ENCODE measurements at regions not wholly inside any gene's neighbourhood (a gene's known extent, or its start where the extent isn't known, plus 50 kb on each side); places are given as distances from the start of the nearest gene placed in this dataset.

DNA sequence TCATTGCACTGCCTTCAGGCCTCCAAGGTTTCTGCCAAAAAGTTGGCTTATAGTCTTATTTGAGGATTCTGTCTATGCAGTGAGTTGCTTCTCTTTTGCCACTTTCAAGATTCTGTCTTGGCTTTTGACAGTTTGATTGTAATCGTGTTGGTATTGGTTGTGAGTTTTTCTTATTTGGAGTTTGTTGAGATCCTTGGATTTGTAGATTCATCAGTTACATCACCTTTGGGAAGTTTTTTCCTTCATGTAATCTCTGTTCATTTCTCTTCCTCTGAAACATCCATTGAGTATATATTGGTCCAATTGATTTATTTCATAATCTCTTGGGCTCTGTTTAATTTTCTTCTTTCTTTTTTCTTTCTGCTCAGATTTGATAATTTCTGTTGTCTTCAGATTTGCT is 59.8 kb downstream of the SEPTIN7 start:
- Histone ChIP-seq H3K18ac (ENCODE audit: low read depth, low read length) (no peak overlapping the region), H3K4ac (ENCODE audit: low read depth, low read length) (no peak overlapping the region), H2BK20ac (ENCODE audit: low read depth, low read length) (no peak overlapping the region), H4K5ac (ENCODE audit: low read depth, low read length) (no peak overlapping the region), H3K36me3 (ENCODE audit: control insufficient read depth, insufficient read depth, low read length) (peaks cover 2% of the 10 kb centered on the region), H2BK5ac (ENCODE audit: low read depth, low read length, poor library complexity, severe bottlenecking) (no peak overlapping the region), H2BK120ac (ENCODE audit: low read depth, low read length) (no peak overlapping the region), H3K9ac (ENCODE audit: low read depth, low read length) (no peak overlapping the region), H4K20me1 (ENCODE audit: insufficient read depth, low read length) (peaks cover 28% of the 10 kb centered on the region), H3K9me3 (ENCODE audit: control insufficient read depth, insufficient read depth, low read length) (no peaks in the 10 kb centered on the region), H3K56ac (ENCODE audit: extremely low read depth, insufficient read depth, low read length) (no peak overlapping the region), H3K9me1 (ENCODE audit: insufficient read depth, low read length) (peaks cover 2% of the 10 kb centered on the region), H2BK15ac (ENCODE audit: low read depth, low read length) (no peak overlapping the region), H3K27ac (ENCODE audit: insufficient read depth, low read length) (no peak overlapping the region), H2AK9ac (replicated peaks; ENCODE audit: low read depth, low read length, poor library complexity) (no peak overlapping the region), H3K23ac (ENCODE audit: low read depth, low read length) (no peak overlapping the region), H3K4me2 (ENCODE audit: low read depth, low read length) (no peak overlapping the region), H3K14ac (replicated peaks; ENCODE audit: low read depth, low read length) (no peak overlapping the region), H3K4me3 (ENCODE audit: insufficient read depth, low read depth, low read length) (no peak overlapping the region), H3K27me3 (ENCODE audit: control insufficient read depth, insufficient read depth, low read length) (no peaks in the 10 kb centered on the region), H3K79me1 (ENCODE audit: low read depth in 1 of 2, low read length in 2 of 2) (peaks cover 17 to 47% of the 10 kb centered on the region in 2 experiments; a peak in 3 of 4 replicates), H2AK5ac (ENCODE audit: low read depth, low read length) (no peak overlapping the region), H2AFZ (replicated peaks; ENCODE audit: low read length, poor library complexity) (no peak overlapping the region), H4K8ac (ENCODE audit: low read depth in 2 of 2, low read length in 2 of 2) (no peak overlapping the region), H4K91ac (ENCODE audit: insufficient read depth, low read depth, low read length) (no peak overlapping the region), H3K4me1 (ENCODE audit: control insufficient read depth, insufficient read depth, low read length) (peaks cover 2% of the 10 kb centered on the region; the same call in 1 of the 2 replicates)
- ATAC-seq (ENCODE audit: low read depth) (no peak), DNase-seq (no peak)
- dilution Hi-C loops (cut with HindIII; ENCODE audit: low sequenced_read_pairs, unreplicated experiment) (no loop called here), in situ Hi-C loops (cut with MboI; ENCODE audit: low sequenced_read_pairs) (no loop called here), intact Hi-C loops (cut with micrococcal nuclease) (no loop called here)
- no TSS peak for BruUV-seq (replicated peaks)
- POLR2A ChIA-PET (ENCODE audit: unreplicated experiment): no interaction called here
- WGBS, 2 experiments (ENCODE audit: extremely low coverage in 2 of 2, insufficient read length in 1 of 2): no CpG with 5 or more reads among the region's 1 CpG
- CTCF ChIA-PET: no interaction called here
- TF ChIP-seq RCOR1 (IDR thresholded peaks at IDR 0.05; ENCODE audit: insufficient replicate concordance, low read length) (no peak), POLR2A (IDR thresholded peaks at IDR 0.05; ENCODE audit: low read depth, low read length) (no peak), FOS (IDR thresholded peaks at IDR 0.05; ENCODE audit: low read depth, low read length) (no peak), MAFK (IDR thresholded peaks at IDR 0.05; ENCODE audit: low read depth, low read length) (no peak), MAZ (IDR thresholded peaks at IDR 0.05; ENCODE audit: borderline replicate concordance, low read depth, low read length) (no peak), RAD21 (IDR thresholded peaks at IDR 0.05; ENCODE audit: low read length) (no peak), MXI1 (IDR thresholded peaks at IDR 0.05; ENCODE audit: borderline replicate concordance, low read depth, low read length) (no peak), BHLHE40 (IDR thresholded peaks at IDR 0.05; ENCODE audit: low read depth, low read length) (no peak), NFE2L2 (IDR thresholded peaks at IDR 0.05; ENCODE audit: low read depth, low read length) (no peak), RFX5 (IDR thresholded peaks at IDR 0.05; ENCODE audit: low read depth, low read length) (no peak), CEBPB (IDR thresholded peaks at IDR 0.05; ENCODE audit: low read depth, low read length) (no peak), CHD1 (IDR thresholded peaks at IDR 0.05; ENCODE audit: low read depth, low read length) (no peak), SMC3 (IDR thresholded peaks at IDR 0.05; ENCODE audit: low read depth, low read length) (no peak)
- TF ChIP-seq, protein P1, sequence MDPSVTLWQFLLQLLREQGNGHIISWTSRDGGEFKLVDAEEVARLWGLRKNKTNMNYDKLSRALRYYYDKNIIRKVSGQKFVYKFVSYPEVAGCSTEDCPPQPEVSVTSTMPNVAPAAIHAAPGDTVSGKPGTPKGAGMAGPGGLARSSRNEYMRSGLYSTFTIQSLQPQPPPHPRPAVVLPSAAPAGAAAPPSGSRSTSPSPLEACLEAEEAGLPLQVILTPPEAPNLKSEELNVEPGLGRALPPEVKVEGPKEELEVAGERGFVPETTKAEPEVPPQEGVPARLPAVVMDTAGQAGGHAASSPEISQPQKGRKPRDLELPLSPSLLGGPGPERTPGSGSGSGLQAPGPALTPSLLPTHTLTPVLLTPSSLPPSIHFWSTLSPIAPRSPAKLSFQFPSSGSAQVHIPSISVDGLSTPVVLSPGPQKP (IDR thresholded peaks at IDR 0.05; ENCODE audit: borderline replicate concordance, low read depth, low read length): no peak
- TF ChIP-seq, protein P2, sequence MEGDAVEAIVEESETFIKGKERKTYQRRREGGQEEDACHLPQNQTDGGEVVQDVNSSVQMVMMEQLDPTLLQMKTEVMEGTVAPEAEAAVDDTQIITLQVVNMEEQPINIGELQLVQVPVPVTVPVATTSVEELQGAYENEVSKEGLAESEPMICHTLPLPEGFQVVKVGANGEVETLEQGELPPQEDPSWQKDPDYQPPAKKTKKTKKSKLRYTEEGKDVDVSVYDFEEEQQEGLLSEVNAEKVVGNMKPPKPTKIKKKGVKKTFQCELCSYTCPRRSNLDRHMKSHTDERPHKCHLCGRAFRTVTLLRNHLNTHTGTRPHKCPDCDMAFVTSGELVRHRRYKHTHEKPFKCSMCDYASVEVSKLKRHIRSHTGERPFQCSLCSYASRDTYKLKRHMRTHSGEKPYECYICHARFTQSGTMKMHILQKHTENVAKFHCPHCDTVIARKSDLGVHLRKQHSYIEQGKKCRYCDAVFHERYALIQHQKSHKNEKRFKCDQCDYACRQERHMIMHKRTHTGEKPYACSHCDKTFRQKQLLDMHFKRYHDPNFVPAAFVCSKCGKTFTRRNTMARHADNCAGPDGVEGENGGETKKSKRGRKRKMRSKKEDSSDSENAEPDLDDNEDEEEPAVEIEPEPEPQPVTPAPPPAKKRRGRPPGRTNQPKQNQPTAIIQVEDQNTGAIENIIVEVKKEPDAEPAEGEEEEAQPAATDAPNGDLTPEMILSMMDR (conservative IDR thresholded peaks at IDR 0.05; ENCODE audit: low read depth, low read length): no peak
- TF ChIP-seq, protein P3, sequence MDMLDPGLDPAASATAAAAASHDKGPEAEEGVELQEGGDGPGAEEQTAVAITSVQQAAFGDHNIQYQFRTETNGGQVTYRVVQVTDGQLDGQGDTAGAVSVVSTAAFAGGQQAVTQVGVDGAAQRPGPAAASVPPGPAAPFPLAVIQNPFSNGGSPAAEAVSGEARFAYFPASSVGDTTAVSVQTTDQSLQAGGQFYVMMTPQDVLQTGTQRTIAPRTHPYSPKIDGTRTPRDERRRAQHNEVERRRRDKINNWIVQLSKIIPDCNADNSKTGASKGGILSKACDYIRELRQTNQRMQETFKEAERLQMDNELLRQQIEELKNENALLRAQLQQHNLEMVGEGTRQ (IDR thresholded peaks at IDR 0.05; ENCODE audit: low read depth, low read length): no peak
